Lower leg skin (tissue), 3 donors: ENCODE measurements at regions not wholly inside any gene's neighbourhood (a gene's known extent, or its start where the extent isn't known, plus 50 kb on each side); places are given as distances from the start of the nearest gene placed in this dataset.
"Not testable (repeated sequence)": the region's sequence is repeated elsewhere in the genome, so short reads cannot be mapped to it uniquely, and the experiment has no call there.

ENCODE experiments used
- CTCF ChIP-seq, 3 donors: fragments of 450-650 bp; IDR thresholded peaks; one replicate each; pipeline ENCODE4 v1.5.1; 2016; ENCODE audit warnings: antibody characterized with exemption in 3 of 3, mild to moderate bottlenecking in 3 of 3, moderate library complexity in 2 of 3
- POLR2A ChIP-seq, 2 donors: fragments of 450-650 bp; IDR thresholded peaks; one replicate each; pipeline ENCODE4 v1.6.1; 2016 to 2017; ENCODE audit warnings: antibody characterized with exemption in 2 of 2, mild to moderate bottlenecking in 1 of 2, moderate library complexity in 1 of 2

GRCh38 chr2:208773074-208773473 lies 366.5 kb downstream of the PTH2R start:
- not testable (repeated sequence) for TF ChIP-seq CTCF, POLR2A (IDR thresholded peaks at IDR 0.05)
